ENCODE measurements at regions not wholly inside any gene's neighbourhood (a gene's known extent, or its start where the extent isn't known, plus 50 kb on each side); places are given as distances from the start of the nearest gene placed in this dataset.
"Not testable (repeated sequence)": the region's sequence is repeated elsewhere in the genome, so short reads cannot be mapped to it uniquely, and the experiment has no call there.

- DNase-seq: no peak
Observed at GRCh38 chr9:31702957-31703356, 681.5 kb upstream of the ACO1 start.

GRCh38 chr9:31715250-31715649, 669.2 kb upstream of the ACO1 start:
- DNase-seq: no peak

GRCh38 chr9:31719262-31719661, 665.2 kb upstream of the ACO1 start:
- no peak for DNase-seq

- no peak for DNase-seq
Observed at GRCh38 chr9:31730398-31730797, 654.0 kb upstream of the ACO1 start.

- DNase-seq: no peak
Observed at GRCh38 chr9:31733166-31733565, 651.3 kb upstream of the ACO1 start.

GRCh38 chr9:31736581-31737179, 647.8 kb upstream of the ACO1 start:
- DNase-seq: no peak

- DNase-seq: no peak
Observed at GRCh38 chr9:31740705-31741104, 643.7 kb upstream of the ACO1 start.

- no peak for DNase-seq
Observed at GRCh38 chr9:31744589-31744988, 639.9 kb upstream of the ACO1 start.

GRCh38 chr9:31745468-31745867, 639.0 kb upstream of the ACO1 start:
- DNase-seq: no peak

- no peak for DNase-seq
Observed at GRCh38 chr9:31745886-31746285, 638.6 kb upstream of the ACO1 start.

- DNase-seq: no peak
Observed at GRCh38 chr9:31753756-31754155, 630.7 kb upstream of the ACO1 start.

GRCh38 chr9:31759703-31760102, 624.7 kb upstream of the ACO1 start:
- no peak for DNase-seq

- DNase-seq: not testable (repeated sequence)
Observed at GRCh38 chr9:31774021-31774420, 610.4 kb upstream of the ACO1 start.

- DNase-seq: no peak
Observed at GRCh38 chr9:31774571-31774970, 609.9 kb upstream of the ACO1 start.

- no peak for DNase-seq
Observed at GRCh38 chr9:31776471-31776870, 608.0 kb upstream of the ACO1 start.

- DNase-seq: no peak
Observed at GRCh38 chr9:31783491-31783890, 601.0 kb upstream of the ACO1 start.

- DNase-seq: no peak
Observed at GRCh38 chr9:31790720-31791119, 593.7 kb upstream of the ACO1 start.

- DNase-seq: peak; percentile 6
Observed at GRCh38 chr9:31799953-31800609, 584.4 kb upstream of the ACO1 start.

- DNase-seq: no peak
Observed at GRCh38 chr9:31807574-31808256, 576.7 kb upstream of the ACO1 start.

GRCh38 chr9:31808766-31809165, 575.7 kb upstream of the ACO1 start:
- no peak for DNase-seq

GRCh38 chr9:31820426-31820825, 564.0 kb upstream of the ACO1 start:
- DNase-seq: no peak

GRCh38 chr9:31821583-31821982, 562.9 kb upstream of the ACO1 start:
- no peak for DNase-seq

- DNase-seq: no peak
Observed at GRCh38 chr9:31823365-31823764, 561.1 kb upstream of the ACO1 start.

- DNase-seq: no peak
Observed at GRCh38 chr9:31824860-31825259, 559.6 kb upstream of the ACO1 start.

- DNase-seq: no peak
Observed at GRCh38 chr9:31837211-31837610, 547.2 kb upstream of the ACO1 start.
